Thyroid gland (tissue), 4 donors: ENCODE measurements at regions not wholly inside any gene's neighbourhood (a gene's known extent, or its start where the extent isn't known, plus 50 kb on each side); places are given as distances from the start of the nearest gene placed in this dataset.

Source experiments
- CTCF ChIP-seq, 6 experiments: fragments of 200-600 bp in 3 of 6; fragments of 450-650 bp in 3 of 6; sonication (generic) in 3 of 6; IDR thresholded peaks; one replicate each; pipeline ENCODE4 v1.5.1; 2016 to 2019; ENCODE audit warnings: antibody characterized with exemption in 6 of 6, mild to moderate bottlenecking in 2 of 6, inconsistent platforms in 1 of 6, moderate library complexity in 1 of 6
- POLR2A ChIP-seq, 2 donors: fragments of 450-650 bp; IDR thresholded peaks; one replicate each; pipeline ENCODE4 v1.6.1; 2017; ENCODE audit warnings: antibody characterized with exemption in 2 of 2, mild to moderate bottlenecking in 2 of 2, moderate library complexity in 1 of 2

- TF ChIP-seq CTCF (IDR thresholded peaks at IDR 0.05) (no peak), POLR2A (IDR thresholded peaks at IDR 0.05) (peak in 1 of 2 donors; percentile 61)
Measured at GRCh38 chr1:39128959-39129358, 75.5 kb upstream of the MACF1 start.
